Naive thymus-derived CD8-positive, alpha-beta T cell (primary cell): ENCODE measurements at regions not wholly inside any gene's neighbourhood (a gene's known extent, or its start where the extent isn't known, plus 50 kb on each side); places are given as distances from the start of the nearest gene placed in this dataset.

Experiments
- ATAC-seq, 2 donors: fragments of 150-1000 bp; cut with Tn5 transposase in 1 of 2; sonication (Bioruptor Pico), chemical (Tn5 transposase) in 1 of 2; 1 replicate in 1 of 2; 2 replicates in 1 of 2; pipeline ENCODE4 v1.10.0; 2021; ENCODE audit warnings: mild to moderate bottlenecking in 2 of 2, moderate library complexity in 2 of 2
- POLR2A ChIA-PET: fragments of 350-600 bp; sonication (Branson Sonifier 250); formaldehyde crosslinking; loops from one replicate; lab custom pipeline; 2021; ENCODE audit warnings: antibody characterized with exemption; lab: Charles Lee
- DNase-seq, 10 donors: peaks; one replicate each; pipeline versions ENCODE4 v3.0.0 to v3.0.0-alpha.2; 2020 to 2022
- H3K27ac Mint-ChIP-seq, 10 donors: one replicate each; pipeline ENCODE4 v1.8.0; 2020 to 2022; ENCODE audit warnings: mild to moderate bottlenecking in 10 of 10, mixed read lengths in 10 of 10, moderate library complexity in 4 of 10, inconsistent platforms in 1 of 10
- H3K27me3 Mint-ChIP-seq, 5 donors: one replicate each; pipeline ENCODE4 v1.8.0; 2021 to 2022; ENCODE audit warnings: mixed read lengths in 5 of 5
- H3K36me3 Mint-ChIP-seq, 3 donors: one replicate each; pipeline ENCODE4 v1.8.0; 2020 to 2022; ENCODE audit warnings: mixed read lengths in 3 of 3, mild to moderate bottlenecking in 2 of 3, inconsistent platforms in 1 of 3
- H3K4me1 Mint-ChIP-seq, 4 donors: one replicate each; pipeline ENCODE4 v1.8.0; 2021 to 2022; ENCODE audit warnings: mixed read lengths in 4 of 4
- H3K4me3 Mint-ChIP-seq, 10 donors: one replicate each; pipeline ENCODE4 v1.8.0; 2020 to 2022; ENCODE audit warnings: mild to moderate bottlenecking in 10 of 10, mixed read lengths in 10 of 10, moderate library complexity in 6 of 10, inconsistent platforms in 1 of 10
- H3K9me3 Mint-ChIP-seq, 9 donors: one replicate each; pipeline ENCODE4 v1.8.0; 2020 to 2022; ENCODE audit warnings: mixed read lengths in 9 of 9, mild to moderate bottlenecking in 3 of 9, inconsistent platforms in 1 of 9, moderate library complexity in 1 of 9

DNA sequence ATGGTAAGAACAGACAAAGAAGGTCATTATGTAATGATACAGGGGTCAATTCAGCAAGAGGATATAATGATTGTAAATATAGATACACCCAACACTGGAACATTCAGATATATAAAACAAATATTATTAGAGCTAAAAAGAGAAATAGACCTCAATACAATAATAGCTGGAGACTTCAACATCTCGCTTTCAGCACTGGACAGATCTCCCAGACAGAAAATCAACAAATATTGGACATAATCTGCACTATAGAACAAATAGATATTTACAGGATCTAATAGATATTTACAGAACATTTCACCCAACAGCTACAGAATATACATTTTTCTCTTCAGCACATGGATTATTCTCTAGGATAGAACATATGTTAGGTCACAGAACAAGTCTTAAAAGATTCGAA lies 190.6 kb upstream of the RFX3 start:
- no peaks in the 10 kb centered on the region for H3K36me3 Mint-ChIP-seq
- no peak overlapping the region for H3K27ac Mint-ChIP-seq
- H3K4me3 Mint-ChIP-seq: no peak overlapping the region
- H3K27me3 Mint-ChIP-seq: peaks cover 2 to 10% (median 9%) of the 10 kb centered on the region in 5 donors
- DNase-seq (no peak), ATAC-seq (no peak)
- H3K9me3 Mint-ChIP-seq: peaks cover 0 to 34% (median 0%) of the 10 kb centered on the region in 9 donors
- POLR2A ChIA-PET: no interaction called here
- no peaks in the 10 kb centered on the region for H3K4me1 Mint-ChIP-seq

DNA sequence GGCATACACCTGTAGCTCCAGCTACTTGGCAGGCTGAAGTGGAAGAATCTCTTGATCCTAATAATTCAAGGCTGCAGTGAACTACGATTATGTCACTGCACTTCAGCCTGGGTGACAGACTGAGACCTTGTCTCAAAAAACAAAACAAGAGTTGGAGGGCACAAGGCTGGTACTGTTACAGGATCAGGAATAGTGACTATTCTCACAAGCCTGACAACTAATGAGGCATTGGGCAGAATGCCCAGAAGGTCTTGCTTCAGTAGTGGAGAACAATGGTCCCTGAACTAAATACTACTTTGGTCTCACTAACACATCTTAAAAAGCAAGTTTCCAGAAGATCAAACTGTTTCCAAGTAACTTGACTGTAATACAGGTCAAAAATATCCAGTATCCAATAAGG lies 182.9 kb upstream of the RFX3 start:
- Mint-ChIP-seq H3K36me3 (peaks cover 0 to 11% (median 0%) of the 10 kb centered on the region in 3 donors), H3K9me3 (no peaks in the 10 kb centered on the region), H3K27ac (no peak overlapping the region), H3K27me3 (peaks cover 2 to 25% (median 10%) of the 10 kb centered on the region in 5 donors), H3K4me3 (no peak overlapping the region), H3K4me1 (no peaks in the 10 kb centered on the region)
- POLR2A ChIA-PET: no interaction called here
- DNase-seq (no peak), ATAC-seq (no peak)

- POLR2A ChIA-PET: no interaction called here
- Mint-ChIP-seq H3K4me1 (no peaks in the 10 kb centered on the region), H3K4me3 (no peak overlapping the region), H3K27me3 (peaks cover 14 to 50% (median 18%) of the 10 kb centered on the region in 5 donors), H3K27ac (peak overlapping the region in 1 of 10 donors; percentile 5), H3K36me3 (peaks cover 0 to 11% (median 0%) of the 10 kb centered on the region in 3 donors), H3K9me3 (peaks cover 0 to 1% (median 0%) of the 10 kb centered on the region in 9 donors)
- DNase-seq: no peak
- no peak for ATAC-seq
Measured at GRCh38 chr9:3704890-3705289, 179.1 kb upstream of the RFX3 start.

GRCh38 chr9:3700772-3701171 lies 175.0 kb upstream of the RFX3 start:
- no peak for ATAC-seq
- H3K4me3 Mint-ChIP-seq: no peak overlapping the region
- peaks cover 12 to 56% (median 25%) of the 10 kb centered on the region in 5 donors for H3K27me3 Mint-ChIP-seq
- no peaks in the 10 kb centered on the region for H3K4me1 Mint-ChIP-seq
- peaks cover 0 to 16% (median 0%) of the 10 kb centered on the region in 3 donors for H3K36me3 Mint-ChIP-seq
- H3K27ac Mint-ChIP-seq: no peak overlapping the region
- H3K9me3 Mint-ChIP-seq: peaks cover 0 to 6% (median 0%) of the 10 kb centered on the region in 9 donors
- POLR2A ChIA-PET: no interaction called here
- no peak for DNase-seq

DNA sequence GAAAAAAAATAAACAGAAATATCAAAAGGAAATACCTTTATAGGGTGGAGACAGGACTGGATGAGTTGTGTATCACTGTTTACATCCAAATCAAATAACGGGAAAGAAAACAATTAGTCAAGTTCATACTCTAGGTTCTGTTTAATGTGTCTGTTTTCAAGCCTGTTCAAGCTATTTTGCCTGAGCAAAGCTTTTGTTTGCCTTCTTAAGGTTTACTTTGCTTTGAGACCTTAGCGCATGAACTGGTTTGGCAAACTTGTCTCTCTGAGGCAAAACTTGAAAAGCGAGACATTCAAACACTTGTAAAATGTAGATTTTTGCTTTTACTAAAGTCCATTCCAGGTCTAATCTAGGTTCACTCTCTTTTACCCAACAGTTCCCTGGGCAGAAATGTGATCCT lies 174.1 kb upstream of the RFX3 start:
- no peaks in the 10 kb centered on the region for H3K4me1 Mint-ChIP-seq
- peaks cover 12 to 50% (median 23%) of the 10 kb centered on the region in 5 donors for H3K27me3 Mint-ChIP-seq
- no peak overlapping the region for H3K4me3 Mint-ChIP-seq
- ATAC-seq (no peak), DNase-seq (no peak)
- peaks cover 0 to 10% (median 0%) of the 10 kb centered on the region in 3 donors for H3K36me3 Mint-ChIP-seq
- peaks cover 0 to 6% (median 0%) of the 10 kb centered on the region in 9 donors for H3K9me3 Mint-ChIP-seq
- H3K27ac Mint-ChIP-seq: no peak overlapping the region
- POLR2A ChIA-PET: no interaction called here

DNA sequence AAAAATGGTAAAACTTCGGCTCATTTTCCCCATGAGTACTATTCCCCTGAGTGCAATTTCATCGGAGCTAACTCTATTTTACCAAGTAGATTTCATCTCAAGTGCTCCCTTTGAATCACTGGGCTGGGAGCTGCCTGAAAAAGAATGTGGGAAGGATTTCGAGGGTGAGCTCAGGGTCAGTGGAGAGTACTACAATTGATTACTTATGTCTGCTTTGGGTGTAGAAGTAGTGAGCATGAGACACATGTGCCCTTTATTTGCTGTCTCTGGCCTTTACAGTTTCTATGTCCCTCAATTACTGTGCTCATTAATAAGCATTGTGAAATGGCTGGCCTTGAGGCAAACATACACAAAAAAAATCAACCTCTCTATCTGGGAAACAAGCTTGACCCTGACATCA lies 172.7 kb upstream of the RFX3 start:
- DNase-seq (no peak), ATAC-seq (no peak)
- no peak overlapping the region for H3K27ac Mint-ChIP-seq
- H3K9me3 Mint-ChIP-seq: peaks cover 0 to 12% (median 2%) of the 10 kb centered on the region in 9 donors
- peaks cover 0 to 9% (median 0%) of the 10 kb centered on the region in 3 donors for H3K36me3 Mint-ChIP-seq
- H3K4me3 Mint-ChIP-seq: no peak overlapping the region
- H3K27me3 Mint-ChIP-seq: peaks cover 8 to 37% (median 19%) of the 10 kb centered on the region in 5 donors
- POLR2A ChIA-PET: no interaction called here
- H3K4me1 Mint-ChIP-seq: no peaks in the 10 kb centered on the region

DNA sequence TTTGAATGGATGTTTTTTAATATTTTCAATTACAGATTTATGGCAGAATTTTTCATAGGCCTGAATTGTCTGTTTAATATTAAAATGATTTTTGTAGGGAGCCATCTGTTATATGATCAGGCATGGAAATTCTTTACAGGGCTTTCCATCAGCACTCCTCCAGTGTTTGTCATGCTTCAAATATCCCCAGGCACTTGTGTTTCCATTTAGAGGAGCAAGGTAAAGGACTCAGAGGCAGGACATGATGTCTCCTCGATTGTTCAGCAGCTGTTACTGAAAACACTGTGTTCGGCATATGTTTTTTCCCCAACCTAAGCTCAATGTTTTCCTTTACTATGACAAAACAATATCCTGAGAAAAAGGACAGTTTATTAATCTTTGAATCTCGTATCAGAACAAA lies 172.3 kb upstream of the RFX3 start:
- Mint-ChIP-seq H3K4me3 (no peak overlapping the region), H3K4me1 (no peaks in the 10 kb centered on the region), H3K36me3 (peaks cover 0 to 9% (median 2%) of the 10 kb centered on the region in 3 donors), H3K9me3 (peaks cover 0 to 12% (median 2%) of the 10 kb centered on the region in 9 donors), H3K27ac (no peak overlapping the region), H3K27me3 (peaks cover 8 to 32% (median 17%) of the 10 kb centered on the region in 5 donors)
- DNase-seq (no peak), ATAC-seq (no peak)
- POLR2A ChIA-PET: no interaction called here

- Mint-ChIP-seq H3K36me3 (peaks cover 0 to 20% (median 5%) of the 10 kb centered on the region in 3 donors), H3K27ac (no peak overlapping the region), H3K4me1 (no peaks in the 10 kb centered on the region), H3K9me3 (peaks cover 0 to 18% (median 5%) of the 10 kb centered on the region in 9 donors), H3K27me3 (peaks cover 7 to 26% (median 14%) of the 10 kb centered on the region in 5 donors), H3K4me3 (no peak overlapping the region)
- POLR2A ChIA-PET: no interaction called here
- DNase-seq (no peak), ATAC-seq (no peak)
Measured at GRCh38 chr9:3696368-3696767, 170.6 kb upstream of the RFX3 start.

- H3K27me3 Mint-ChIP-seq: peaks cover 0 to 9% (median 4%) of the 10 kb centered on the region in 5 donors
- H3K4me3 Mint-ChIP-seq: no peak overlapping the region
- peaks cover 0 to 21% (median 6%) of the 10 kb centered on the region in 3 donors for H3K36me3 Mint-ChIP-seq
- no peaks in the 10 kb centered on the region for H3K4me1 Mint-ChIP-seq
- peaks cover 0 to 18% (median 5%) of the 10 kb centered on the region in 9 donors for H3K9me3 Mint-ChIP-seq
- H3K27ac Mint-ChIP-seq: no peak overlapping the region
- DNase-seq (no peak), ATAC-seq (no peak)
- POLR2A ChIA-PET: no interaction called here
Measured at GRCh38 chr9:3692606-3693005, 166.8 kb upstream of the RFX3 start.

DNA sequence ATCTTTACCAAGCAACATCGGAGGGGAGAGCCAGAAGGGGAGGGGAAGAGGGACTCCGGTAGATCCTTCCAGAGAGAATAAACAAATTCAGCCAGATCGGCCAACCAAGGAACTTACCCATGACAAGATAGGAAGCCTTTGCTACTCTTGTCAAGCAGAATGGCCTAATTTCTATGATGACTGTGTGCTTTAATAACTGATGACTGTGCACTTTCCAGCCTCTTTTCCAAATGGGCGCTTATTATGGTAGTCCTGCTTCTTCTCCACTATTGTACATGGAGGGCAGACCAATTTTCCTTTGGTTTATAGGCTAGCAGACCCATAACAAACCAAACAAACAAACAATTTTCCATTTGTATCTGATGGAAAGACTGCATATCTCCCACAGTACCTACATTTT lies 163.8 kb upstream of the RFX3 start:
- Mint-ChIP-seq H3K4me1 (no peaks in the 10 kb centered on the region), H3K27me3 (peaks cover 0 to 2% (median 0%) of the 10 kb centered on the region in 5 donors), H3K36me3 (peaks cover 0 to 26% (median 6%) of the 10 kb centered on the region in 3 donors), H3K27ac (no peak overlapping the region), H3K9me3 (peaks cover 0 to 12% (median 7%) of the 10 kb centered on the region in 9 donors), H3K4me3 (no peak overlapping the region)
- ATAC-seq (no peak), DNase-seq (no peak)
- POLR2A ChIA-PET: no interaction called here

GRCh38 chr9:3687145-3687544 lies 161.3 kb upstream of the RFX3 start:
- POLR2A ChIA-PET: no interaction called here
- Mint-ChIP-seq H3K9me3 (peaks cover 0 to 6% (median 0%) of the 10 kb centered on the region in 9 donors), H3K4me1 (no peaks in the 10 kb centered on the region), H3K27ac (no peak overlapping the region), H3K27me3 (peaks cover 0 to 1% (median 0%) of the 10 kb centered on the region in 5 donors), H3K36me3 (peaks cover 0 to 19% (median 3%) of the 10 kb centered on the region in 3 donors), H3K4me3 (no peak overlapping the region)
- DNase-seq: no peak
- ATAC-seq: no peak

DNA sequence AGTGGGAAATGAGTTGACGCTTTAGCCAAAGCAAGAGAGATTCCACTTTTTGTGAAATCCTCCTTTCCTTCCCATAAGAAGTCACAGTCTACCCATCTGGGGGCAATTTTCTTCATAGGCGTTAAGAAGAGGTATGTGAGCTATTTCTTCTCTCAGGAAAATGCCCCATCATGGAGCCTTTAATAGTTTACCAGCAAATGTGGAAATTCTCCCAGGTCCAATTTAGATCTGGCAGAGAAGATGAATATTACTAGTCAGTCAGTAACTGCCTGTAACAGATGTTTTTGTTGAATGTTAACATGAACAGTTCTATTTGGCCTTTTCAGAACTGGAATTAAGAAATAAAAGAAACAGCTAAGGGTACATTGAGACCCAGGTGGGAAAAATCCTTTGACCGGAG lies 156.4 kb upstream of the RFX3 start:
- POLR2A ChIA-PET: no interaction called here
- ATAC-seq: no peak

GRCh38 chr9:3677541-3677940 lies 151.7 kb upstream of the RFX3 start:
- DNase-seq: no peak
- ATAC-seq: no peak
- no peaks in the 10 kb centered on the region for H3K4me1 Mint-ChIP-seq
- no peaks in the 10 kb centered on the region for H3K27me3 Mint-ChIP-seq
- peaks cover 0 to 3% (median 0%) of the 10 kb centered on the region in 3 donors for H3K36me3 Mint-ChIP-seq
- H3K4me3 Mint-ChIP-seq: no peak overlapping the region
- H3K9me3 Mint-ChIP-seq: no peaks in the 10 kb centered on the region
- POLR2A ChIA-PET: no interaction called here
- H3K27ac Mint-ChIP-seq: no peak overlapping the region

More for the DNA sequence above, 156.4 kb upstream of the RFX3 start:
- Mint-ChIP-seq H3K27ac (no peak overlapping the region), H3K9me3 (peaks cover 0 to 6% (median 0%) of the 10 kb centered on the region in 9 donors), H3K4me1 (no peaks in the 10 kb centered on the region), H3K4me3 (no peak overlapping the region), H3K36me3 (peaks cover 0 to 12% (median 1%) of the 10 kb centered on the region in 3 donors), H3K27me3 (no peaks in the 10 kb centered on the region)
- DNase-seq: no peak

DNA sequence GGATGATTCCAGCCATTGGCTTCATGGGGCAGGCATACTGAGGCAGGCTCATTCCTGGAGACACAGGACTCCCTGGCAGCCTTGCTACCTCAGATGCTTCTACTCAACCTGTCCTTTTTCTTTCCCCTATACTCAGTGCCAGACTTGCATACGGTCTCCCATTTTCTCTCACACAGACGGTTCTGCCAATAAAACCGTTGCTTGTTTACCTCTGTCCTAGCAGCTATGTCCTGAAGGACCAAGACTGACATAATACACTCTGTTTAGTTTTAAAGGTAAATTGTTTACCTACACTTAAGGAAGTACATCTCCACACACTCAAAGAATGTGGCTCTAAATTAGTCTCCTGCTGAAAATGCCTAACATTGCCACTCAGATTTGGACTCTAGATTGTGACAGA lies 151.0 kb upstream of the RFX3 start:
- ATAC-seq: no peak
- Mint-ChIP-seq H3K9me3 (no peaks in the 10 kb centered on the region), H3K4me3 (no peak overlapping the region), H3K4me1 (no peaks in the 10 kb centered on the region), H3K27me3 (no peaks in the 10 kb centered on the region), H3K27ac (no peak overlapping the region), H3K36me3 (peaks cover 0 to 3% (median 0%) of the 10 kb centered on the region in 3 donors)
- POLR2A ChIA-PET: no interaction called here
- DNase-seq: no peak
